SU-DHL-6 (cell line): ENCODE measurements at regions not wholly inside any gene's neighbourhood (a gene's known extent, or its start where the extent isn't known, plus 50 kb on each side); places are given as distances from the start of the nearest gene placed in this dataset.

Experiments used
- H2AFZ ChIP-seq: fragments of 200-600 bp; sonication (generic); 2 replicates; pipeline ENCODE4 v1.6.1; 2014; ENCODE audit warnings: low read depth, mild to moderate bottlenecking, moderate library complexity, mixed read lengths, antibody characterized with exemption, low read length; ENCODE audit not compliant: severe bottlenecking
- H3F3A ChIP-seq: fragments of 200-600 bp; shearing (Covaris generic); 2 replicates; pipeline ENCODE4 v1.6.0; 2016; ENCODE audit warnings: antibody characterized with exemption, mild to moderate bottlenecking; ENCODE audit not compliant: insufficient read depth
- H3K27ac ChIP-seq: fragments of 200-600 bp; sonication (generic); 2 replicates; pipeline ENCODE4 v1.5.1; 2016; ENCODE audit warnings: low read depth, mild to moderate bottlenecking, low read length, moderate library complexity, mixed read lengths
- H3K27me3 ChIP-seq: fragments of 200-600 bp; sonication (generic), shearing (Covaris generic); 2 replicates; pipeline ENCODE4 v1.6.0; 2014; ENCODE audit warnings: mild to moderate bottlenecking, low read length
- H3K36me3 ChIP-seq: fragments of 200-600 bp; sonication (generic); 2 replicates; pipeline ENCODE4 v1.6.1; 2014; ENCODE audit warnings: mild to moderate bottlenecking, low read length, mixed read lengths
- H3K4me2 ChIP-seq: fragments of 300-600, 200-600 bp; shearing (Covaris generic), sonication (generic); 2 replicates; pipeline ENCODE4 v1.6.0; 2014; ENCODE audit warnings: low read length, low read depth, mild to moderate bottlenecking; ENCODE audit not compliant: poor library complexity, severe bottlenecking
- H3K4me3 ChIP-seq: fragments of 200-600 bp; sonication (generic); 2 replicates; pipeline ENCODE4 v1.5.1; 2014; ENCODE audit warnings: antibody characterized with exemption, low read length, mild to moderate bottlenecking, mixed read lengths; ENCODE audit not compliant: insufficient read depth, poor library complexity, severe bottlenecking
- H3K79me2 ChIP-seq: fragments of 200-600 bp; sonication (generic); 2 replicates; pipeline ENCODE4 v1.6.1; 2014; ENCODE audit warnings: mild to moderate bottlenecking, low read length, moderate library complexity; ENCODE audit not compliant: insufficient read depth
- H3K9ac ChIP-seq: fragments of 200-600 bp; sonication (generic); 2 replicates; pipeline ENCODE4 v1.7.0; 2014; ENCODE audit warnings: mild to moderate bottlenecking, low read length
- H3K9me2 ChIP-seq: fragments of 200-600 bp; sonication (generic); replicated peaks from 2 replicates; pipeline ENCODE4 v1.6.1; 2014; ENCODE audit warnings: low read length; ENCODE audit not compliant: insufficient read depth
- H3K9me3 ChIP-seq: fragments of 200-600 bp; sonication (generic); 2 replicates; pipeline ENCODE4 v1.6.1; 2014; ENCODE audit warnings: low read length, mixed read lengths; ENCODE audit not compliant: insufficient read depth
- H4K20me1 ChIP-seq: fragments of 200-600 bp; sonication (generic); 2 replicates; pipeline ENCODE4 v1.6.1; 2014; ENCODE audit warnings: low read depth, mild to moderate bottlenecking, antibody characterized with exemption, low read length, moderate library complexity, mixed read lengths
- CTCF ChIP-seq: fragments of 200-600 bp; sonication (generic); IDR thresholded peaks from one replicate; pipeline ENCODE4 v1.5.1; 2017; ENCODE audit warnings: antibody characterized with exemption, mild to moderate bottlenecking, low read length, moderate library complexity; ENCODE audit not compliant: insufficient read depth, poor library complexity, severe bottlenecking
- EZH2phosphoT487 ChIP-seq: fragments of 200-600 bp; sonication (generic), shearing (Covaris generic); conservative IDR thresholded peaks from 2 replicates; pipeline ENCODE4 v1.6.1; 2018; ENCODE audit warnings: mild to moderate bottlenecking, antibody characterized with exemption, low read length, moderate library complexity, mixed read lengths

GRCh38 chr3:167012691-167013090 is 367.4 kb downstream of the ZBBX start:
- Histone ChIP-seq H2AFZ (no peak overlapping the region), H3F3A (no peaks in the 10 kb centered on the region), H3K79me2 (no peaks in the 10 kb centered on the region), H3K36me3 (no peaks in the 10 kb centered on the region), H4K20me1 (no peaks in the 10 kb centered on the region), H3K9me3 (no peaks in the 10 kb centered on the region), H3K9me2 (no peaks in the 10 kb centered on the region), H3K4me3 (no peak overlapping the region), H3K27ac (no peak overlapping the region), H3K27me3 (no peaks in the 10 kb centered on the region), H3K9ac (no peak overlapping the region), H3K4me2 (no peak overlapping the region)
- TF ChIP-seq CTCF, result no peak
- TF ChIP-seq EZH2phosphoT487, result no peak

- H2AFZ ChIP-seq, result no peak overlapping the region
- TF ChIP-seq CTCF, result no peak
- no peak for TF ChIP-seq EZH2phosphoT487
- no peak overlapping the region for H3K27ac ChIP-seq
- H3K27me3 ChIP-seq, result no peaks in the 10 kb centered on the region
- no peak overlapping the region for H3K9ac ChIP-seq
- no peaks in the 10 kb centered on the region for H3K9me3 ChIP-seq
- no peaks in the 10 kb centered on the region for H3K36me3 ChIP-seq
- no peaks in the 10 kb centered on the region for H3K9me2 ChIP-seq
- no peaks in the 10 kb centered on the region for H3F3A ChIP-seq
- H4K20me1 ChIP-seq, result no peaks in the 10 kb centered on the region
- no peak overlapping the region for H3K4me3 ChIP-seq
- no peak overlapping the region for H3K4me2 ChIP-seq
- H3K79me2 ChIP-seq, result no peaks in the 10 kb centered on the region
Observed at GRCh38 chr3:167008791-167009190, 371.3 kb downstream of the ZBBX start.

- H3K9me3 ChIP-seq, result peaks cover 5% of the 10 kb centered on the region; the same call in 1 of the 2 replicates
- no peak overlapping the region for H3K9ac ChIP-seq
- no peak overlapping the region for H3K4me2 ChIP-seq
- H3F3A ChIP-seq, result no peaks in the 10 kb centered on the region
- no peaks in the 10 kb centered on the region for H3K9me2 ChIP-seq
- H2AFZ ChIP-seq, result peak overlapping the region; percentile 22
- TF ChIP-seq EZH2phosphoT487 (no peak), CTCF (no peak)
- H3K27me3 ChIP-seq, result no peaks in the 10 kb centered on the region
- H3K4me3 ChIP-seq, result no peak overlapping the region
- no peaks in the 10 kb centered on the region for H3K79me2 ChIP-seq
- H3K27ac ChIP-seq, result no peak overlapping the region
- H4K20me1 ChIP-seq, result no peaks in the 10 kb centered on the region
- no peaks in the 10 kb centered on the region for H3K36me3 ChIP-seq
Observed at GRCh38 chr3:167001374-167001773, 378.7 kb downstream of the ZBBX start.
